ELR (cell line): ENCODE measurements at regions not wholly inside any gene's neighbourhood (a gene's known extent, or its start where the extent isn't known, plus 50 kb on each side); places are given as distances from the start of the nearest gene placed in this dataset.

Experiments used
- DNase-seq: peaks from one replicate; pipeline ENCODE4 v3.0.0-alpha.2; 2015; ENCODE audit warnings: low read depth

- DNase-seq: no peak
These were observed 1146.8 kb upstream of the B3GALT2 start for GRCh38 chr1:194333240-194333639.

- DNase-seq: peak; percentile 40
These were observed 1145.3 kb upstream of the B3GALT2 start for GRCh38 chr1:194331758-194332157.

- DNase-seq: no peak
These were observed 1136.3 kb upstream of the B3GALT2 start for GRCh38 chr1:194322751-194323150.

GRCh38 chr1:194318790-194319280 lies 1132.4 kb upstream of the B3GALT2 start:
- DNase-seq: no peak

GRCh38 chr1:194309697-194310096 lies 1123.3 kb upstream of the B3GALT2 start:
- no peak for DNase-seq

GRCh38 chr1:194309269-194309668 lies 1122.9 kb upstream of the B3GALT2 start:
- peak; percentile 23 for DNase-seq

GRCh38 chr1:194300776-194301175 lies 1114.4 kb upstream of the B3GALT2 start:
- no peak for DNase-seq

GRCh38 chr1:194300340-194300739 lies 1113.9 kb upstream of the B3GALT2 start:
- DNase-seq: no peak

GRCh38 chr1:194298007-194298598 lies 1111.7 kb upstream of the B3GALT2 start:
- no peak for DNase-seq

GRCh38 chr1:194297094-194297493 lies 1110.7 kb upstream of the B3GALT2 start:
- no peak for DNase-seq

GRCh38 chr1:194296201-194296600 lies 1109.8 kb upstream of the B3GALT2 start:
- peak; percentile 43 for DNase-seq

- peak; percentile 50 for DNase-seq
These were observed 1109.3 kb upstream of the B3GALT2 start for GRCh38 chr1:194295685-194296084.

GRCh38 chr1:194293851-194294405 lies 1107.5 kb upstream of the B3GALT2 start:
- no peak for DNase-seq

GRCh38 chr1:194292966-194293365 lies 1106.6 kb upstream of the B3GALT2 start:
- no peak for DNase-seq

- no peak for DNase-seq
These were observed 1103.3 kb upstream of the B3GALT2 start for GRCh38 chr1:194289569-194290266.

- no peak for DNase-seq
These were observed 1101.8 kb upstream of the B3GALT2 start for GRCh38 chr1:194288238-194288637.

- DNase-seq: no peak
These were observed 1095.0 kb upstream of the B3GALT2 start for GRCh38 chr1:194281376-194281775.

GRCh38 chr1:194280463-194280862 lies 1094.0 kb upstream of the B3GALT2 start:
- DNase-seq: no peak

- DNase-seq: no peak
These were observed 1093.6 kb upstream of the B3GALT2 start for GRCh38 chr1:194279975-194280374.

- DNase-seq: no peak
These were observed 1091.5 kb upstream of the B3GALT2 start for GRCh38 chr1:194277927-194278326.

GRCh38 chr1:194273660-194274059 lies 1087.2 kb upstream of the B3GALT2 start:
- DNase-seq: no peak

GRCh38 chr1:194268839-194269238 lies 1082.4 kb upstream of the B3GALT2 start:
- no peak for DNase-seq

GRCh38 chr1:194267021-194267420 lies 1080.6 kb upstream of the B3GALT2 start:
- no peak for DNase-seq
